GM12864 (cell line): ENCODE measurements at regions not wholly inside any gene's neighbourhood (a gene's known extent, or its start where the extent isn't known, plus 50 kb on each side); places are given as distances from the start of the nearest gene placed in this dataset.
A peak's percentile ranks its signal among the peaks of the same experiment; 100 is the strongest.

Experiments used
- DNase-seq: peaks from one replicate; pipeline ENCODE4 v3.0.0-alpha.2; 2011; ENCODE audit warnings: low read depth
- H3K4me3 ChIP-seq: 2 replicates; pipeline ENCODE4 v1.5.1; 2011; ENCODE audit warnings: mild to moderate bottlenecking, low read depth, low read length, control low read depth
- TF ChIP-seq, protein P1 (sequence below): IDR thresholded peaks from 2 replicates; pipeline ENCODE4 v1.5.1; 2011; ENCODE audit warnings: low read depth, mild to moderate bottlenecking, moderate library complexity, low read length, control low read depth, inconsistent platforms; ENCODE audit errors: missing control alignments

DNA sequence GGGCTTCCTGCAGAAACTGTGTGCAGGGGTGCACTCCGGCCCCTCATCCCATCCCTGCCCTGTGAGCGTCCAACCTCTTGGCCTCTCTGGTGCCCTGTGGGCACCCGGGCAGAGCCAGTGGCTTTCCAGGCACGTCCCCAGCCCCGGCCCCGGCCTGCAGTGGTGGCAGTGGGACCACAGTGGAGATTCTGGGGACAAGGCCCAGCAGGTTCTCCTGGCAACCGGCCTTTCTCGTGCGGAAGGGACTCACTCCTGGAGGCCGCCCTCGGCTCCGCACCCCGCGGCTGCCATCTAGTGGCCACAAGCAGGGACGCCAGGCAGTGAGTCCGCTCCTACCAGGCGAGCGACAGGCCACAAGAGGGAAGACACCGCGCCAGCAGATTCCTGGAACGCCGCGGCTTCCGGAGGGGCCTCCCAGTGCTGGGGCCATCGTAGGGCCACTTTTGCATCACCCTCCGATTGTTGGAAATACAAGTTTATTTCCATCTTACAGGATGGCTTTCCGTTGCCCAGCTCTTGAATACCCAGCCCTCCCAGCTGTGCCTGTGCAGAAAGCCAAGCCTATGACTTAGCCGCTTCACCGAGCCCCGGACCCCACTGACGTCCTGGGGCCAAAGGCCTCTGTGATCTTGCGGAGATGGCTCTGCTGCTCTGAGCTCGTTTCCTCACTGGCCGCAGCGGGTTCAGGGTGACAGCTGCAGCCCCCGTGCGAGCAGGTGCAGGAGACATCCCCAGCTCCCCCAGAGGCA is 357.3 kb downstream of the CTTN start:
- DNase-seq = no peak
- TF ChIP-seq, protein P1, sequence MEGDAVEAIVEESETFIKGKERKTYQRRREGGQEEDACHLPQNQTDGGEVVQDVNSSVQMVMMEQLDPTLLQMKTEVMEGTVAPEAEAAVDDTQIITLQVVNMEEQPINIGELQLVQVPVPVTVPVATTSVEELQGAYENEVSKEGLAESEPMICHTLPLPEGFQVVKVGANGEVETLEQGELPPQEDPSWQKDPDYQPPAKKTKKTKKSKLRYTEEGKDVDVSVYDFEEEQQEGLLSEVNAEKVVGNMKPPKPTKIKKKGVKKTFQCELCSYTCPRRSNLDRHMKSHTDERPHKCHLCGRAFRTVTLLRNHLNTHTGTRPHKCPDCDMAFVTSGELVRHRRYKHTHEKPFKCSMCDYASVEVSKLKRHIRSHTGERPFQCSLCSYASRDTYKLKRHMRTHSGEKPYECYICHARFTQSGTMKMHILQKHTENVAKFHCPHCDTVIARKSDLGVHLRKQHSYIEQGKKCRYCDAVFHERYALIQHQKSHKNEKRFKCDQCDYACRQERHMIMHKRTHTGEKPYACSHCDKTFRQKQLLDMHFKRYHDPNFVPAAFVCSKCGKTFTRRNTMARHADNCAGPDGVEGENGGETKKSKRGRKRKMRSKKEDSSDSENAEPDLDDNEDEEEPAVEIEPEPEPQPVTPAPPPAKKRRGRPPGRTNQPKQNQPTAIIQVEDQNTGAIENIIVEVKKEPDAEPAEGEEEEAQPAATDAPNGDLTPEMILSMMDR = peak; percentile 87
- no peak overlapping the region for H3K4me3 ChIP-seq

DNA sequence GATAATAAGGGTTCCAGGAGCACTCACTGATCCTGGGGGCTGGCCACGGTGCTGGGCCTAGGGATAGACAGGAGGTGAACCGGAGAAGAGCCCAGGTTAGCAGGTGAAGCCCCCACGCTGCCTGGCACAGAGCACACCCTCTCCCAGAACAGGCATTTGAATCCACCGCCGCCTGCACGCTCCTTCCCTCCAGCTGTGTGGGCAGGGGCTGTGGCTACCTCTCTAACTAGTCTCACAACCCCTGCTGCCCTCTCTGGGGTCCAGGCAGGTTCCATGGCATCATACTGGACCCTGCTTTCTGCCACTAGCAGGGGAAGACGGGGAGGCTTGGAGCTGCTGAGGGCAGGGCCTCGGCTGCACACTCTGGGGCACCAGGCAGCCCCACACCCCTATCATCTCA is 358.0 kb downstream of the CTTN start:
- TF ChIP-seq, protein P1 = no peak
- no peak overlapping the region for H3K4me3 ChIP-seq
- no peak for DNase-seq

DNA sequence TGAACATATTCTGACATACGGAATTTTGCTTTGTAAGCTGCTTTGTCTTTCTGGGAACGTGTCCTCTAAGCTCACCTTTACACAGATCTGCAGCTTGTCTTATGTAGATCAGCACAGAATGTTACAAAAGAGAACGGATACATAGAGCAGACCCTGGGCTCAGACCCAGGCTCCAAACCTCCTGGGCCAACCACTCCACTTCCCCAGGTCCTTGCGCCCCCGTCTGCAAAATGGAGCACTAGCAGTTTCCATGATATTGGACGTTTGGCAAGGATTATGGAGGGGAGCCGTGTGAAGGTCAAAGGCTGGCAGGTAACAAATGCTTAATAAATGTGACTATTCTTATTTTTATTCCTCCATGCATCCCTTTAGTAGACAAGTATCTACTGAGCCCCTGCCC is 358.4 kb downstream of the CTTN start:
- DNase-seq = no peak
- H3K4me3 ChIP-seq = no peak overlapping the region
- TF ChIP-seq, protein P1 = no peak

DNA sequence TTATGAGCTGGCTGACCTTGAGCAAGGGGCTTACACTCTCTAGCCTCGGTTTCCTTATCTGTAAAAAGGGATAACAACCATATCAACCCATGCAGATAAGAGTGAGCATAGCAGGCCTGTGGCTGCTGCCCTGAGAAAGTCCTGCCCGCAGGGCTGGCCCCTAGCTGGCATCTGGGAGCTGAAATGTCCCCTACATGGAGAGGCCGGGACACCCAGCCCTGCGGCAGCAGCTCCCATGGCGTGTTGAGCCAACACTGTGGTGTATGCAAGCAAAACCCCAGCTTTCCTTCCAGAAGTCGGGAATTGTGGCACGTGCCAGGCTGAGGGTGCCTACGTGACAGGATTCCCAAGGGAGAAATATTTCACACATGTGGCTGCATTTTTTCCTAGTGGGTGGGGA is 358.9 kb downstream of the CTTN start:
- H3K4me3 ChIP-seq = no peak overlapping the region
- DNase-seq = no peak
- TF ChIP-seq, protein P1 = no peak

- DNase-seq = no peak
- TF ChIP-seq, protein P1 = no peak
- H3K4me3 ChIP-seq = no peak overlapping the region
Measured at GRCh38 chr11:70758206-70758605, 359.9 kb downstream of the CTTN start.

DNA sequence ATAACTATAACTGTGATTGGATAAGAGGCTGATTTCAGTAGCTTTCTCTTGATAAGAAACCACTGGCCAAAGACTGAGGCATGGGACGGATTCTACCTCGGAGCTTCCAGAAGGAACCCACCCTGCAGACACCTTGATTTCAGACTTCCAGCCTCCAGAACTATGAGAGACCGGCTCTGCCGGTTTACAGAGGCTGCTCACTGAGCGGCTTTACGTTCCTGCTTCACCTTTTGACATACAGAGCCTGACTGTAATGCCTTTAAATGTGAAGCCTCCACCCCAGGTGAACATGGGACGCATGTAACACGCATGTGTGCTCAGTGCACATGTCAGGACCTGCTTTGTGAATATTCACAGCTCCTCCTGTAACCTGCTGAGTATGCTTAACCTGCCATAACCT is 361.5 kb downstream of the CTTN start:
- TF ChIP-seq, protein P1 = no peak
- H3K4me3 ChIP-seq = no peak overlapping the region
- DNase-seq = no peak

DNA sequence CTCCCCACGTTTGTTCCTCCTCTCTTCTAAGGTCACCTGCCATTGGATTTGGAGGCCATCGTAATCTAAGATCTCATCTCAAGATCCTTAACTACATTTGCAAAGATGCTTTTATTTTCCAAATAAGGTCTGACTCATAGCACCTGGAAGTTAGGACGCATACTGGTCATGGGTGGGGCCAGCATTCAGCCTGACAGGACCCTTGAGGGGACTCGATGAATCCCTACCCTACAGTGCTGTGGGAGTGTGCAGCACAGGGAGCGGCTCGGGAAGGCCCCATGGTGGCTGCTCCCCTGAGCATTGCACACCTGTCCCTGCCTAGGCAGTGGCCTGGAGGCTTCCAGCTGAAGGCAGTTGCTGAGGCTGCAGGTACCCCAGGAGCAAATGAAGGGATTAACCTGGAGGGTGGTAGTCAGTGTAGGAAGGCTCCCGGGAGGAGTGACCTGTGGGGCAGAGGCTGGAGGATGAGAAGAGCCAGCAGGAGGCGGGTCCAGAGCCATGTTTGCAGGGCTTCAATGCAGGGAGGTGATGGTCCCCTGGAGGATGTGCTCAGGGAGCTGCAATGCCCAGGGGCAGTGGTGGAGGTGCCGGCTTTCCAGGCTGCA is 362.2 kb downstream of the CTTN start:
- TF ChIP-seq, protein P1 = no peak
- DNase-seq = no peak

More for the DNA sequence above, 362.2 kb downstream of the CTTN start:
- no peak overlapping the region for H3K4me3 ChIP-seq
